GM23248 (cell line): ENCODE measurements at regions not wholly inside any gene's neighbourhood (a gene's known extent, or its start where the extent isn't known, plus 50 kb on each side); places are given as distances from the start of the nearest gene placed in this dataset.

ENCODE experiments used
- DNase-seq: peaks from one replicate; pipeline ENCODE4 v3.0.0-alpha.2; 2015
- H2AFZ ChIP-seq: fragments of 200-600 bp; sonication (generic); 2 replicates; pipeline ENCODE4 v1.6.1; 2016; ENCODE audit warnings: antibody characterized with exemption
- H3F3A ChIP-seq: fragments of 200-600 bp; sonication (generic); 2 replicates; pipeline ENCODE4 v1.6.1; 2016; ENCODE audit warnings: mild to moderate bottlenecking, antibody characterized with exemption, mixed run types; ENCODE audit not compliant: insufficient read depth
- H3K27ac ChIP-seq: fragments of 200-600 bp; sonication (generic); 2 replicates; pipeline ENCODE4 v1.5.1; 2016; ENCODE audit warnings: mild to moderate bottlenecking
- H3K27me3 ChIP-seq: fragments of 200-600 bp; sonication (generic); replicated peaks from 2 replicates; pipeline ENCODE4 v1.6.1; 2016; ENCODE audit warnings: mild to moderate bottlenecking; ENCODE audit not compliant: insufficient read depth
- H3K36me3 ChIP-seq: fragments of 200-600 bp; sonication (generic); 2 replicates; pipeline ENCODE4 v1.6.1; 2016; ENCODE audit warnings: low read depth, mild to moderate bottlenecking
- H3K4me1 ChIP-seq: fragments of 200-600 bp; sonication (generic); 2 replicates; pipeline ENCODE4 v1.6.1; 2016; ENCODE audit warnings: mild to moderate bottlenecking; ENCODE audit not compliant: insufficient read depth
- H3K4me2 ChIP-seq: fragments of 200-600 bp; sonication (generic); one replicate; pipeline ENCODE4 v1.6.1; 2016; ENCODE audit warnings: mild to moderate bottlenecking; ENCODE audit not compliant: unreplicated experiment
- H3K4me3 ChIP-seq: fragments of 200-600 bp; sonication (generic); 2 replicates; pipeline ENCODE4 v1.5.1; 2016; ENCODE audit warnings: mild to moderate bottlenecking
- H3K79me2 ChIP-seq: fragments of 200-600 bp; sonication (generic); 2 replicates; pipeline ENCODE4 v1.6.1; 2016; ENCODE audit warnings: mild to moderate bottlenecking; ENCODE audit not compliant: insufficient read depth
- H3K9ac ChIP-seq: fragments of 200-600 bp; sonication (generic); 2 replicates; pipeline ENCODE4 v1.6.1; 2016; ENCODE audit warnings: mild to moderate bottlenecking
- H3K9me2 ChIP-seq: fragments of 200-600 bp; sonication (generic); 2 replicates; pipeline ENCODE4 v1.6.1; 2016; ENCODE audit warnings: mixed run types, mild to moderate bottlenecking, moderate library complexity; ENCODE audit not compliant: insufficient read depth
- H3K9me3 ChIP-seq: fragments of 200-600 bp; sonication (generic); one replicate; pipeline ENCODE4 v1.6.1; 2017; ENCODE audit warnings: low read depth
- H4K20me1 ChIP-seq: fragments of 200-600 bp; sonication (generic); 2 replicates; pipeline ENCODE4 v1.6.0; 2016; ENCODE audit not compliant: insufficient read depth
- EZH2 ChIP-seq: fragments of 200-600 bp; sonication (generic); IDR thresholded peaks from 2 replicates; pipeline ENCODE4 v1.6.1; 2018; ENCODE audit warnings: antibody characterized with exemption, mild to moderate bottlenecking; ENCODE audit not compliant: insufficient read depth, poor library complexity, severe bottlenecking
- EZH2phosphoT487 ChIP-seq: fragments of 200-600 bp; sonication (generic); IDR thresholded peaks from 2 replicates; pipeline ENCODE4 v1.6.1; 2018; ENCODE audit warnings: antibody characterized with exemption, moderate library complexity, mild to moderate bottlenecking, low read depth; ENCODE audit not compliant: insufficient read depth
- WGBS, 2 experiments: methylation state at CpG; one replicate each; pipeline ENCODE4 v1.1.6; 2015 to 2017; ENCODE audit warnings: low lambda C conversion rate in 2 of 2, low coverage in 1 of 2; ENCODE audit errors: missing lambda C conversion rate in 2 of 2; 5-methylcytosine and 5-hydroxymethylcytosine counted together
- in situ Hi-C: fragments of 300-500 bp; cut with MboI; formaldehyde crosslinking; loops from 2 replicates; pipeline ENCODE4 v1.15.0; 2020

DNA sequence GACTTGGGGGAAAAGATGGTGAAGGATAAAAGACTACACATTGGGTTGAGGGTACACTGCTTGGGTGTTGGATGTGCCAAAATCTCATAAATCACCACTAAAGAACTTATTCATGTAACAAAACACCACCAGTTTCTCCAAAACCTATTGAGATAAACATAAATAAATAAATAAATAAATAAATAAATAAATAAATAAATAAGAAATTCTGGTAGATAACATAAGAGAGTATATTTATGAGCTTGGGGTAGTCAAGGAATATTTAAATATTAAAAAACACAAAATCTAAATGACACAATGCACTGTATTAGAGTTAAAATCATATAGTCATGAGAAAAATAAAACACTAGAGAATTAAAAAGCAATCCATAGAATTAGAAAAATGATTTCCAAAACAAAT lies 333.5 kb upstream of the NRG3 start:
- TF ChIP-seq EZH2phosphoT487 = no peak
- TF ChIP-seq EZH2 = no peak
- in situ Hi-C loops = no loop called here

DNA sequence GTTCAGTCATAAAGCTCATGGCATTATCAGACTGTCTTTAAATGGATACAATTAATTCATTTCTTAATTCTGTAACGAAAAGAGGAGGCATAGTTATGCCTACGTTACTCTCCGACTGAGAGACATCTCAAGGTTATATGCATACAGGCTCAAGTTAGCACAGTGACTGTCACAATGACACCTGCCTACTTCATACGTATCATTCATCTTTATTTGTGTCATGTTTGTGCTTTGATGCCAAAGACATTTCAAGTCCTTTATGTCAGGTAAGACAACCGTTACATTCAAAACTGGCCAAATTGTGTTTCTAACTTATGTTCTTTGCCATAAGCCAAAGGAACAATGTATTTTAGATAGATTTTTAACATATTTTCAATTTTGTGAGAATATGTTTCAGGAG lies 328.8 kb upstream of the NRG3 start:
- Histone ChIP-seq H3K9me2 (no peaks in the 10 kb centered on the region), H3K27ac (no peak overlapping the region), H3K9me3 (no peaks in the 10 kb centered on the region), H3K27me3 (no peaks in the 10 kb centered on the region), H3K4me2 (no peak overlapping the region), H3F3A (no peaks in the 10 kb centered on the region), H3K4me1 (no peaks in the 10 kb centered on the region), H3K36me3 (no peaks in the 10 kb centered on the region), H4K20me1 (no peaks in the 10 kb centered on the region), H3K4me3 (no peak overlapping the region), H3K79me2 (no peaks in the 10 kb centered on the region), H3K9ac (no peak overlapping the region), H2AFZ (no peak overlapping the region)
- WGBS, 2 experiments = 16 to 20% methylated on average over 5 of the region's 5 CpGs
- TF ChIP-seq EZH2phosphoT487 (no peak), EZH2 (no peak)
- in situ Hi-C loops = no loop called here
- DNase-seq = no peak

More for the DNA sequence above, 333.5 kb upstream of the NRG3 start:
- H3K4me1 ChIP-seq = no peaks in the 10 kb centered on the region
- H3K4me3 ChIP-seq = no peak overlapping the region
- DNase-seq = no peak
- no peaks in the 10 kb centered on the region for H4K20me1 ChIP-seq
- H3K9me2 ChIP-seq = no peaks in the 10 kb centered on the region
- no peaks in the 10 kb centered on the region for H3K27me3 ChIP-seq
- no peaks in the 10 kb centered on the region for H3F3A ChIP-seq
- no peak overlapping the region for H2AFZ ChIP-seq
- no peak overlapping the region for H3K9ac ChIP-seq
- H3K4me2 ChIP-seq = no peak overlapping the region
- no peaks in the 10 kb centered on the region for H3K9me3 ChIP-seq
- H3K79me2 ChIP-seq = no peaks in the 10 kb centered on the region
- H3K27ac ChIP-seq = no peak overlapping the region
- H3K36me3 ChIP-seq = no peaks in the 10 kb centered on the region

DNA sequence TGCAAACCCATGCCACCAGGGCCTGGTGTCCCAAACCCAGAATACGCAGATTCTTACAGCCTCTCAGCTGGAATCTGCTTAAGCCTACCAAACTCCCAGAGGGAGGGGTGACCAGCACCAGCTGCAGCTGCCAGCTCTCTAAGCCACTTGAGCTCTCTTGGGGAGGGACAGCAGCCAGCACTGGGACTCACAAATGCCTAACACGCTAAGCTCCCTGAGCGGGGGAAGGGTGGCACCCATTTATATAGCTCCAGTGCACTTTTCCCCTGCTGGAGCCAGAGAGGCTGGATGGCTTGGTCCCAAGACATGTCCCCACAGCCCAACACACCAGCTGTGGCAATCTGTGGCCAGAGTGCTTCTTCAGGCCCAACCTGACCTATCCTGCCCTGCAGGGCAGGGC lies 326.8 kb upstream of the NRG3 start:
- H3K27me3 ChIP-seq = no peaks in the 10 kb centered on the region
- no peaks in the 10 kb centered on the region for H3K9me2 ChIP-seq
- in situ Hi-C loops = no loop called here
- no peak for DNase-seq
- H2AFZ ChIP-seq = no peak overlapping the region
- no peak overlapping the region for H3K9ac ChIP-seq
- no peaks in the 10 kb centered on the region for H3K9me3 ChIP-seq
- no peaks in the 10 kb centered on the region for H3K4me1 ChIP-seq
- no peaks in the 10 kb centered on the region for H3F3A ChIP-seq
- no peak overlapping the region for H3K4me2 ChIP-seq
- no peak for TF ChIP-seq EZH2
- H3K27ac ChIP-seq = no peak overlapping the region
- H3K36me3 ChIP-seq = no peaks in the 10 kb centered on the region
- no peaks in the 10 kb centered on the region for H4K20me1 ChIP-seq
- no peak overlapping the region for H3K4me3 ChIP-seq
- WGBS, 2 experiments = 4 to 46% methylated on average over 2 to 3 of the region's 3 CpGs
- no peaks in the 10 kb centered on the region for H3K79me2 ChIP-seq

- H3K9ac ChIP-seq = no peak overlapping the region
- TF ChIP-seq EZH2 = no peak
- TF ChIP-seq EZH2phosphoT487 = no peak
- in situ Hi-C loops = no loop called here
- H3K36me3 ChIP-seq = no peaks in the 10 kb centered on the region
- no peaks in the 10 kb centered on the region for H3K9me2 ChIP-seq
- H3K4me2 ChIP-seq = no peak overlapping the region
- H3K27me3 ChIP-seq = no peaks in the 10 kb centered on the region
- H3K27ac ChIP-seq = no peak overlapping the region
- H3K79me2 ChIP-seq = no peaks in the 10 kb centered on the region
- no peak overlapping the region for H3K4me3 ChIP-seq
- no peaks in the 10 kb centered on the region for H3K9me3 ChIP-seq
- H3F3A ChIP-seq = no peaks in the 10 kb centered on the region
- H2AFZ ChIP-seq = no peak overlapping the region
- H3K4me1 ChIP-seq = no peaks in the 10 kb centered on the region
- 14 to 17% methylated on average over 3 of the region's 3 CpGs for WGBS, 2 experiments
- no peaks in the 10 kb centered on the region for H4K20me1 ChIP-seq
- DNase-seq = no peak
Observed at GRCh38 chr10:81564143-81564542, 310.9 kb upstream of the NRG3 start.

DNA sequence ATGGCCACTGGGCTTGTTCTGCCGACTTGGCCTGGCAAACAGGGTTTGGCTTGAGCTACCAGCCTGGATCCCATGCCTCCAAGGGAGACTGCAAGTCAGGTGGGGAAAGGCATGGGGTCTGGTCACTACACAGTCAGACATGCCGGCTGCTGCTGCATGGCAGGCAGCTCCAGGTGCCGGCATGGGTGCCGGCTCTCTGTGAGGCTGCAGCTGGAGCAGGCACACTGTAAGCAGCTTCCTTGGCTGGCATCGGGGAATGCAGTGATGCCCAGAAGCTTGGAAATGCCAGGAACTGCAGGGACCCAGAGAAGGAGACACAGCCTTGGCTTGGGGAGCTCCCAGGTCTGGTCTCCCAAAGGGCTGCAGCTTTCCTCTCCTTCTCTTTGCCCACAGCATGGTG lies 305.5 kb upstream of the NRG3 start:
- Histone ChIP-seq H3K4me1 (no peaks in the 10 kb centered on the region), H3F3A (no peaks in the 10 kb centered on the region), H3K4me3 (no peak overlapping the region), H3K9ac (no peak overlapping the region), H4K20me1 (no peaks in the 10 kb centered on the region), H3K36me3 (no peaks in the 10 kb centered on the region), H2AFZ (no peak overlapping the region), H3K4me2 (no peak overlapping the region), H3K27ac (no peak overlapping the region), H3K9me3 (no peaks in the 10 kb centered on the region), H3K9me2 (no peaks in the 10 kb centered on the region), H3K27me3 (no peaks in the 10 kb centered on the region), H3K79me2 (no peaks in the 10 kb centered on the region)
- no peak for DNase-seq
- TF ChIP-seq EZH2 (no peak), EZH2phosphoT487 (no peak)
- in situ Hi-C loops = no loop called here
- WGBS, 2 experiments = 23 to 26% methylated on average over 5 of the region's 5 CpGs
